BJ (cell line): ENCODE measurements at regions not wholly inside any gene's neighbourhood (a gene's known extent, or its start where the extent isn't known, plus 50 kb on each side); places are given as distances from the start of the nearest gene placed in this dataset.

ENCODE experiments used
- CTCF ChIA-PET: fragments of 350-600 bp; formaldehyde crosslinking; extraction: SDS; loops from one replicate; lab custom pipeline; 2021; ENCODE audit warnings: antibody characterized with exemption, inconsistent platforms; lab: Yijun Ruan, JAX
- POLR2A ChIA-PET: fragments of 300-600 bp; sonication (Branson Sonifier 250); formaldehyde crosslinking; extraction: SDS; loops from one replicate; lab custom pipeline; 2021; ENCODE audit warnings: antibody characterized with exemption; lab: Charles Lee
- DNase-seq: peaks from one replicate; pipeline ENCODE4 v3.0.0-alpha.2; 2011; ENCODE audit warnings: low read depth
- H3K27me3 ChIP-seq: 2 replicates; pipeline ENCODE4 v1.6.0; 2011; ENCODE audit warnings: low read length; ENCODE audit not compliant: control insufficient read depth, insufficient read depth
- H3K36me3 ChIP-seq: 2 replicates; pipeline ENCODE4 v1.5.1; 2011; ENCODE audit warnings: low read length; ENCODE audit not compliant: control insufficient read depth, insufficient read depth
- H3K4me3 ChIP-seq: 2 replicates; pipeline ENCODE4 v1.5.1; 2011; ENCODE audit warnings: low read depth, mild to moderate bottlenecking, control low read depth, low read length
- TF ChIP-seq, protein P1 (sequence below): IDR thresholded peaks from 2 replicates; pipeline ENCODE4 v1.5.1; 2011; ENCODE audit warnings: low read depth, mild to moderate bottlenecking, control low read depth, inconsistent platforms, low read length, moderate library complexity; ENCODE audit not compliant: insufficient read depth

DNA sequence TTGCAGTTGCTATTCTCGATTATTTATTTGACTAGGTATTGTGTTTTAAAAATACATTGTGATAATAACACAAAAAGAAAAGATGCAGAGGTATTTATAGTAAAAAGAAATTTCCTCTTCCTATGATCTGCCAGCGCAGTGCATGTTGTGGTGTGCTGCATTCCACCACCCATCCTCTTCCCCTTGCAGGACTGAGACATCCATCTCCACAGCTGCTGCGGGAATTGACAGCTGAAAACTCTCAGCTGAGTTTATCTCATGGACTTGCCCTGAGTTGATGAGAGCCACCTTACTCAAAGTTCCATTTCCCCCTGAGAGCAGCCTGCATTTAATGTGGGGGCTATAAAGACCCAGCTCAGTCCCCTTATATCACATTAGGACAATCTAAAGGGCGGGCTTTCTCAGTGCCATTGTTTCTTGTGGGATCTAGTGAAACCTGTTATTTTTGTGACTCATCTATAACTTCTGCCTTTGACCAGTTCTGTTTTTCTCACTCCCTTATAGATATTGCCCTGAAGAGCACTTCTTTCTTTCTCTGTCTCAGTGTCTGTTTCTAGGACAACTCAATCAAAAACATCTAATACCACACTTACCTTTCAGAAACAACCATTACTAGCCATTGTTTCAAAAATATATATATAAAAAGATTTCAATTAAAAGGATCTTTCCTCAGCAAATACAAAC lies 698.5 kb downstream of the NR4A2 start:
- Histone ChIP-seq H3K27me3 (no peaks in the 10 kb centered on the region), H3K36me3 (no peaks in the 10 kb centered on the region), H3K4me3 (no peak overlapping the region)
- TF ChIP-seq, protein P1, sequence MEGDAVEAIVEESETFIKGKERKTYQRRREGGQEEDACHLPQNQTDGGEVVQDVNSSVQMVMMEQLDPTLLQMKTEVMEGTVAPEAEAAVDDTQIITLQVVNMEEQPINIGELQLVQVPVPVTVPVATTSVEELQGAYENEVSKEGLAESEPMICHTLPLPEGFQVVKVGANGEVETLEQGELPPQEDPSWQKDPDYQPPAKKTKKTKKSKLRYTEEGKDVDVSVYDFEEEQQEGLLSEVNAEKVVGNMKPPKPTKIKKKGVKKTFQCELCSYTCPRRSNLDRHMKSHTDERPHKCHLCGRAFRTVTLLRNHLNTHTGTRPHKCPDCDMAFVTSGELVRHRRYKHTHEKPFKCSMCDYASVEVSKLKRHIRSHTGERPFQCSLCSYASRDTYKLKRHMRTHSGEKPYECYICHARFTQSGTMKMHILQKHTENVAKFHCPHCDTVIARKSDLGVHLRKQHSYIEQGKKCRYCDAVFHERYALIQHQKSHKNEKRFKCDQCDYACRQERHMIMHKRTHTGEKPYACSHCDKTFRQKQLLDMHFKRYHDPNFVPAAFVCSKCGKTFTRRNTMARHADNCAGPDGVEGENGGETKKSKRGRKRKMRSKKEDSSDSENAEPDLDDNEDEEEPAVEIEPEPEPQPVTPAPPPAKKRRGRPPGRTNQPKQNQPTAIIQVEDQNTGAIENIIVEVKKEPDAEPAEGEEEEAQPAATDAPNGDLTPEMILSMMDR = no peak
- CTCF ChIA-PET = no interaction called here
- POLR2A ChIA-PET = no interaction called here
- DNase-seq = no peak

DNA sequence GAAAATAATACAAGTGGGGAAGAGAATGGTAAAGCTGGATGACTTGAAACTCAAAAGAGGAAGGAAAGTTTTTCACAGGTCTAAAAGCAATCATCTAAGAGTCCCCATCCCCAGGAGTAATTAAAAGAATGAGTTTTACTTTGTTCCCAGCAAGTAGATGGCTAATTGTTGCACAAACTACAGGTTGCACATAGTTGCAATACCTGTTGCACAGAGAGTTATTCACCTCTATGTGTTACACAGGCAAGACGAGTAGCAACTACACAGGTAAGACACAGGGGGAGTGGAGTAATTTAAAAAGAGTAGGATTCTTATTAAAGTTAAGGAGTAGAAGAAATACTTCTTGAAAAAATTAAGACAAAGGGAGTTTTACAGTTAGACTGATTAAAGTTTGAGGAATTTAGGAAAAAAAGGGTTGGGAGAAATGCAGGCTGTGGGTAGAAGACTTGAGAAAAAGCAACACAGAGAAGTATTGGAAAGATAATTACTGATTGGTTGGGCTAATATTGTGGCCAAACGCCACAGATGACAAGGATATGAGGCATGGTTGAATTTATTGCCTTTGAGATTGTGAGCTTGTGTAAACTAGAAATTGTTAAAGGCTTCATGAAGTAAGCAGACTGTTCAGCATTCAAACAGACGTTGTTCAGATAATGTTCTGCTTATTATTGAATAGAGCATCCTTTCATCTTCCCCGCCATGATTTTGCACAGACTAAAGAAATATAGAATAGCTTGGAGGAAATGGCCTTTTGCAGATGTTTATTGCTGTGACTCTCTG lies 699.3 kb downstream of the NR4A2 start:
- Histone ChIP-seq H3K4me3 (no peak overlapping the region), H3K27me3 (no peaks in the 10 kb centered on the region), H3K36me3 (no peaks in the 10 kb centered on the region)
- POLR2A ChIA-PET = no interaction called here
- no peak for DNase-seq
- CTCF ChIA-PET = no interaction called here
- TF ChIP-seq, protein P1 = no peak

DNA sequence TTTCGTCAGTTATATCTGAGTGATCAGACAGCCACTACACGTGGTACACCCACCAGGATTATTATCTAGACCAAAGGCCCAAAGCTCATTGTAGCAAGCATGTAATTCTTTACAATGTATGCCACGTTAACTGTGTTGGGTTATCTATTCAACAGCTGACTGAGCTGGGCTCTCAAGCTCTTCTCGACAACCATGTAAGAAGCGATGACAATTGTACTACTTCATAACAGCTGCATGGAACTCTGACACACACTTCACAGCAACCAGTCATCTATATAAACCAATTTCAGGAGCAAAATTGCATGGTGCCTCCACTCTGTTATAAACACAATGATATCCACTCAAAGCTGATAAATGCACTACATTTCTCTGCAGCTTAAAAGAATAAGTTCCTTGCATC lies 701.8 kb downstream of the NR4A2 start:
- DNase-seq = no peak
- no peak overlapping the region for H3K4me3 ChIP-seq
- ChIA-PET CTCF (no interaction called here), POLR2A (no interaction called here)
- H3K36me3 ChIP-seq = no peaks in the 10 kb centered on the region
- TF ChIP-seq, protein P1 = no peak
- H3K27me3 ChIP-seq = no peaks in the 10 kb centered on the region

DNA sequence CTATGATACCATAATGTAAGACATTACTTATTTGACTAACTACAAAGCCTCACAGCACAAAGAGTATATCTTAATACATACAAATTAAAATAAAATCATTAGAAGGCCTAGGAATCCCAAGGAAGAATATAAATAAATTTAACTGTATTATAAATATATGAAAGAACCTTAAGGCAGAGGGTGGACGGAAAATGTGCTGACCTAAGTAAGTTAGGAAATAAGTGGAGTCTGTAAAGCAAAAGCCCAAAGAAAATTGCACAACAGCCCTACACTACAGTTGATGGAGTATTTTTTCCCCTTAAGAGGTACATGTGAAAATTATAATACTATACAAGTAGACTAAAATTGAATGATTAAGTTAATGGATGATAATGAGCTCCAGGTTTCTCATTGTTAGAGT lies 710.1 kb downstream of the NR4A2 start:
- TF ChIP-seq, protein P1 = no peak
- ChIA-PET CTCF (no interaction called here), POLR2A (no interaction called here)
- no peak for DNase-seq
- Histone ChIP-seq H3K27me3 (no peaks in the 10 kb centered on the region), H3K36me3 (no peaks in the 10 kb centered on the region), H3K4me3 (no peak overlapping the region)

DNA sequence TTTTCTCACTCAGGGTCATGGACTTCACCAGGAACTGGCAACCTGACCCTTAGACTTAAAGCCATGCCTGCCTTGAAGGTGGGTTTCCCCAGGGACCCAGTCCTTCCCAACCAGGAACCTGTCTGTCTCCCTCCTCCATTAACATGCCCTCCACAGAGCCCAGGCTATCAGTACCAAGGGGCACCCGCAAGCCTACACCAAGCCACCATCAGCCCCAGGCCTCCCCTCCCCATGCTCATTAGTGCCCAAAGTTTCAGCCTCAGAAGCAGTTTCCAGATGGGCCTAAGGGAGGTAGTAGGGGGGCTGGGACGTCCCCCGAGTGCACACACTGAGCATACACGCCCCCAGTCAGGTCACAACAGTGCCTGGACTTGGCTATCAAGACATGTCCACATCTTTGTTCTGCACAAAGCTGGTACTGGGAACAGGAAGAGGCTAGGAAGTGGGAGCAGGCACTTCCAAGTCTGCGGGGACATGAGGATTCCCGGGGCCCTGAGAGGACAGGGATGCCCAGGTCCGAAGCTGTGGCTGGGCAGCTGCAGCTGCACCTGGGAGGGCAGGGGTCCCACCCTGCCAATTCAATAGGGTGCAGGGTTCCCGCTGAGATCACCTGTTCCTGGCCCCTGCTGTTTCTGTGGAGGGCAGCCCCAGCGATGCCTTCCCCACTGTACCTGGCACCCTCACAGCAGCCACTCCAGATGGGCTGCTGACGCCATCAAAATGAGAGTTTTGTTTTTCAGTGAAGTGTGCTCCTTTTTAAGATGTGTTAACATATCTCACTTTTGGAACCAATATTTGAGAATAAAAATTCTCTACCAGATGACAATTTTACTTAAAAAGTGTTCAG lies 731.4 kb downstream of the NR4A2 start:
- H3K27me3 ChIP-seq = no peaks in the 10 kb centered on the region
- DNase-seq = no peak
- no peak overlapping the region for H3K4me3 ChIP-seq
- TF ChIP-seq, protein P1 = no peak
- ChIA-PET POLR2A (no interaction called here), CTCF (no interaction called here)
- no peaks in the 10 kb centered on the region for H3K36me3 ChIP-seq
